ENCODE measurements at regions not wholly inside any gene's neighbourhood (a gene's known extent, or its start where the extent isn't known, plus 50 kb on each side); places are given as distances from the start of the nearest gene placed in this dataset.

DNA sequence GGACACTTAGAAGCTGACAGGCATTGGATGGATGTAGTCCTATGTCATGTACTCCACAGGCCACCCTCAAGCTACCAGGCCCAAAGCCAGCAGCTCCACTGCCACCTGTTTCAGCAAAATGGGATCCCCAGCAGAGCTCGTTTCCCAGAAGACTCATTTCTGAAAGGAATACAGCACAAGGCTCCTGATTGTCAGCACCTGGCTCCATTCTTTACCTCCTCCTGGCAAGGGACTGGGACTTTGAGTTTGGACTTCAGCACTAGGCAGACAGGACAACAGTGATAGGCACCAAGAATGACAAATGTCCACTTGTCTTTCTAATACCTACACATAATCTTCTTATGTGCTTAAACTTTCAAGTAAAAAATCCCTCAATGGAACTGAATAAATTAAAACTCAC is 150.4 kb upstream of the RXFP2 start:
- Histone ChIP-seq H3K36me3 (ENCODE audit: control insufficient read depth in 4 of 4, insufficient read depth in 3 of 4, low read depth in 1 of 4, low read length in 3 of 4) (no peaks in the 10 kb centered on the region), H3K9me3 (ENCODE audit: control insufficient read depth in 4 of 4, low read length in 3 of 4) (peaks cover 0 to 2% (median 0%) of the 10 kb centered on the region in 4 donors), H3K4me3 (ENCODE audit: low read depth in 1 of 3, low read length in 3 of 3) (no peak overlapping the region), H3K4me1 (ENCODE audit: control insufficient read depth in 4 of 4, insufficient read depth in 4 of 4, low read length in 3 of 4) (no peaks in the 10 kb centered on the region), H3K27ac (ENCODE audit: low read depth in 1 of 2, low read length in 2 of 2) (no peak overlapping the region), H3K27me3 (ENCODE audit: control insufficient read depth in 4 of 4, insufficient read depth in 4 of 4, low read length in 3 of 4) (peaks cover 0 to 7% (median 0%) of the 10 kb centered on the region in 4 donors), H3K9ac (ENCODE audit: low read depth in 1 of 2, low read length in 2 of 2) (no peak overlapping the region)
- WGBS: 59% methylated on average over 1 of the region's 1 CpG
- TF ChIP-seq GABPA (IDR thresholded peaks at IDR 0.05 in 1 of 2, conservative IDR thresholded peaks at IDR 0.05 in 1 of 2): no peak
- no peak for TF ChIP-seq JUND (IDR thresholded peaks at IDR 0.05)
- no peak for TF ChIP-seq SP1 (IDR thresholded peaks at IDR 0.05)
- TF ChIP-seq FOXA1 (IDR thresholded peaks at IDR 0.05): no peak
- no peak for DNase-seq (ENCODE audit: low spot score)

DNA sequence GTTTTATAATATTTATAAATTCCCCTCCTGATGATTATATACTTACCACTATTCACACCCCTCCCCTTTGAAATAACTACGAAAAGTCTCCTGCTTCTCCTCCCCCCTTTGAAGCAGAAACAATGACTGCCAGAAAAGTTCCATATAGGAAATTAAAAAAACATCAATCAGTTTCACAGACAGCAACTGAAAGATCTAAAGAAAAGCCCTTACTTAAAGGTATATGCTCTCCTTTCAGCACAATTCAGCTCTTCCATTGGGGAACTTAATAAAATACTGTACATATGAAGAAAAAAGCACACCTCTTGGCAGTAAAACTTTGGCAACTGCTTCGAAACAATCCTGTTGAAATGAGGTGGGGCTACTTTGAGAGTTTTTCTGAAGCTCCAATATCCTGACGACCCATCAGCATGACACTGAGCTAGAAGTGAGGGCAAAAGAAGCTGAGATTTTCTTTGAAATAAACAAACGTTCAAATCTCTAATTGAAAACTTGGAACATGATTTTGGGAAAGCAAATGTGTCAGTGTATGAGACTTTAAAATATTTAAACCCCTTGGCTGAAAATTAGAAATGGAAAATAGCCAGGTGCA is 147.6 kb upstream of the RXFP2 start:
- TF ChIP-seq GABPA (IDR thresholded peaks at IDR 0.05 in 1 of 2, conservative IDR thresholded peaks at IDR 0.05 in 1 of 2) (no peak), NR2F2 (IDR thresholded peaks at IDR 0.05) (no peak), SP1 (IDR thresholded peaks at IDR 0.05) (no peak), JUND (IDR thresholded peaks at IDR 0.05) (no peak), FOXA1 (IDR thresholded peaks at IDR 0.05) (no peak), RAD21 (IDR thresholded peaks at IDR 0.05) (no peak), HNF4A (conservative IDR thresholded peaks at IDR 0.05) (no peak), RXRA (IDR thresholded peaks at IDR 0.05) (no peak), HNF4G (IDR thresholded peaks at IDR 0.05) (no peak), YY1 (IDR thresholded peaks at IDR 0.05) (no peak), TAF1 (conservative IDR thresholded peaks at IDR 0.05) (no peak)
- TF ChIP-seq, protein P1, sequence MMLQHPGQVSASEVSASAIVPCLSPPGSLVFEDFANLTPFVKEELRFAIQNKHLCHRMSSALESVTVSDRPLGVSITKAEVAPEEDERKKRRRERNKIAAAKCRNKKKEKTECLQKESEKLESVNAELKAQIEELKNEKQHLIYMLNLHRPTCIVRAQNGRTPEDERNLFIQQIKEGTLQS (IDR thresholded peaks at IDR 0.05): no peak
- TF ChIP-seq, protein P2, sequence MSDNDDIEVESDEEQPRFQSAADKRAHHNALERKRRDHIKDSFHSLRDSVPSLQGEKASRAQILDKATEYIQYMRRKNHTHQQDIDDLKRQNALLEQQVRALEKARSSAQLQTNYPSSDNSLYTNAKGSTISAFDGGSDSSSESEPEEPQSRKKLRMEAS (IDR thresholded peaks at IDR 0.05): no peak
- TF ChIP-seq, protein P3, sequence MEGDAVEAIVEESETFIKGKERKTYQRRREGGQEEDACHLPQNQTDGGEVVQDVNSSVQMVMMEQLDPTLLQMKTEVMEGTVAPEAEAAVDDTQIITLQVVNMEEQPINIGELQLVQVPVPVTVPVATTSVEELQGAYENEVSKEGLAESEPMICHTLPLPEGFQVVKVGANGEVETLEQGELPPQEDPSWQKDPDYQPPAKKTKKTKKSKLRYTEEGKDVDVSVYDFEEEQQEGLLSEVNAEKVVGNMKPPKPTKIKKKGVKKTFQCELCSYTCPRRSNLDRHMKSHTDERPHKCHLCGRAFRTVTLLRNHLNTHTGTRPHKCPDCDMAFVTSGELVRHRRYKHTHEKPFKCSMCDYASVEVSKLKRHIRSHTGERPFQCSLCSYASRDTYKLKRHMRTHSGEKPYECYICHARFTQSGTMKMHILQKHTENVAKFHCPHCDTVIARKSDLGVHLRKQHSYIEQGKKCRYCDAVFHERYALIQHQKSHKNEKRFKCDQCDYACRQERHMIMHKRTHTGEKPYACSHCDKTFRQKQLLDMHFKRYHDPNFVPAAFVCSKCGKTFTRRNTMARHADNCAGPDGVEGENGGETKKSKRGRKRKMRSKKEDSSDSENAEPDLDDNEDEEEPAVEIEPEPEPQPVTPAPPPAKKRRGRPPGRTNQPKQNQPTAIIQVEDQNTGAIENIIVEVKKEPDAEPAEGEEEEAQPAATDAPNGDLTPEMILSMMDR (IDR thresholded peaks at IDR 0.05; ENCODE audit: low read depth, low read length, missing input control): no peak
- TF ChIP-seq, protein P4, sequence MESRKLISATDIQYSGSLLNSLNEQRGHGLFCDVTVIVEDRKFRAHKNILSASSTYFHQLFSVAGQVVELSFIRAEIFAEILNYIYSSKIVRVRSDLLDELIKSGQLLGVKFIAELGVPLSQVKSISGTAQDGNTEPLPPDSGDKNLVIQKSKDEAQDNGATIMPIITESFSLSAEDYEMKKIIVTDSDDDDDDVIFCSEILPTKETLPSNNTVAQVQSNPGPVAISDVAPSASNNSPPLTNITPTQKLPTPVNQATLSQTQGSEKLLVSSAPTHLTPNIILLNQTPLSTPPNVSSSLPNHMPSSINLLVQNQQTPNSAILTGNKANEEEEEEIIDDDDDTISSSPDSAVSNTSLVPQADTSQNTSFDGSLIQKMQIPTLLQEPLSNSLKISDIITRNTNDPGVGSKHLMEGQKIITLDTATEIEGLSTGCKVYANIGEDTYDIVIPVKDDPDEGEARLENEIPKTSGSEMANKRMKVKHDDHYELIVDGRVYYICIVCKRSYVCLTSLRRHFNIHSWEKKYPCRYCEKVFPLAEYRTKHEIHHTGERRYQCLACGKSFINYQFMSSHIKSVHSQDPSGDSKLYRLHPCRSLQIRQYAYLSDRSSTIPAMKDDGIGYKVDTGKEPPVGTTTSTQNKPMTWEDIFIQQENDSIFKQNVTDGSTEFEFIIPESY (IDR thresholded peaks at IDR 0.05): no peak
- TF ChIP-seq, protein P5, sequence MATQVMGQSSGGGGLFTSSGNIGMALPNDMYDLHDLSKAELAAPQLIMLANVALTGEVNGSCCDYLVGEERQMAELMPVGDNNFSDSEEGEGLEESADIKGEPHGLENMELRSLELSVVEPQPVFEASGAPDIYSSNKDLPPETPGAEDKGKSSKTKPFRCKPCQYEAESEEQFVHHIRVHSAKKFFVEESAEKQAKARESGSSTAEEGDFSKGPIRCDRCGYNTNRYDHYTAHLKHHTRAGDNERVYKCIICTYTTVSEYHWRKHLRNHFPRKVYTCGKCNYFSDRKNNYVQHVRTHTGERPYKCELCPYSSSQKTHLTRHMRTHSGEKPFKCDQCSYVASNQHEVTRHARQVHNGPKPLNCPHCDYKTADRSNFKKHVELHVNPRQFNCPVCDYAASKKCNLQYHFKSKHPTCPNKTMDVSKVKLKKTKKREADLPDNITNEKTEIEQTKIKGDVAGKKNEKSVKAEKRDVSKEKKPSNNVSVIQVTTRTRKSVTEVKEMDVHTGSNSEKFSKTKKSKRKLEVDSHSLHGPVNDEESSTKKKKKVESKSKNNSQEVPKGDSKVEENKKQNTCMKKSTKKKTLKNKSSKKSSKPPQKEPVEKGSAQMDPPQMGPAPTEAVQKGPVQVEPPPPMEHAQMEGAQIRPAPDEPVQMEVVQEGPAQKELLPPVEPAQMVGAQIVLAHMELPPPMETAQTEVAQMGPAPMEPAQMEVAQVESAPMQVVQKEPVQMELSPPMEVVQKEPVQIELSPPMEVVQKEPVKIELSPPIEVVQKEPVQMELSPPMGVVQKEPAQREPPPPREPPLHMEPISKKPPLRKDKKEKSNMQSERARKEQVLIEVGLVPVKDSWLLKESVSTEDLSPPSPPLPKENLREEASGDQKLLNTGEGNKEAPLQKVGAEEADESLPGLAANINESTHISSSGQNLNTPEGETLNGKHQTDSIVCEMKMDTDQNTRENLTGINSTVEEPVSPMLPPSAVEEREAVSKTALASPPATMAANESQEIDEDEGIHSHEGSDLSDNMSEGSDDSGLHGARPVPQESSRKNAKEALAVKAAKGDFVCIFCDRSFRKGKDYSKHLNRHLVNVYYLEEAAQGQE (IDR thresholded peaks at IDR 0.05): no peak
- no peak for DNase-seq (ENCODE audit: low spot score)
- Histone ChIP-seq H3K27ac (ENCODE audit: low read depth in 1 of 2, low read length in 2 of 2) (no peak overlapping the region), H3K9ac (ENCODE audit: low read depth in 1 of 2, low read length in 2 of 2) (no peak overlapping the region), H3K4me3 (ENCODE audit: low read depth in 1 of 3, low read length in 3 of 3) (no peak overlapping the region), H3K27me3 (ENCODE audit: control insufficient read depth in 4 of 4, insufficient read depth in 4 of 4, low read length in 3 of 4) (peaks cover 0 to 7% (median 0%) of the 10 kb centered on the region in 4 donors), H3K36me3 (ENCODE audit: control insufficient read depth in 4 of 4, insufficient read depth in 3 of 4, low read depth in 1 of 4, low read length in 3 of 4) (no peaks in the 10 kb centered on the region), H3K4me1 (ENCODE audit: control insufficient read depth in 4 of 4, insufficient read depth in 4 of 4, low read length in 3 of 4) (no peaks in the 10 kb centered on the region), H3K9me3 (ENCODE audit: control insufficient read depth in 4 of 4, low read length in 3 of 4) (no peaks in the 10 kb centered on the region)
- 30% methylated on average over 4 of the region's 4 CpGs for WGBS
